Inferior parietal cortex (tissue), 1 donor: ENCODE measurements at regions not wholly inside any gene's neighbourhood (a gene's known extent, or its start where the extent isn't known, plus 50 kb on each side); places are given as distances from the start of the nearest gene placed in this dataset.

Experiments used
- DNase-seq: peaks from one replicate; pipeline ENCODE4 v3.0.0-alpha.2; 2016; ENCODE audit errors: extremely low spot score

- no peak for DNase-seq
Observed at GRCh38 chr17:72409405-72410002, 288.7 kb downstream of the SOX9 start.

- no peak for DNase-seq
Observed at GRCh38 chr17:72411124-72411563, 290.3 kb downstream of the SOX9 start.

GRCh38 chr17:72412650-72413076, 291.8 kb downstream of the SOX9 start:
- no peak for DNase-seq

GRCh38 chr17:72413077-72414031, 292.5 kb downstream of the SOX9 start:
- DNase-seq = no peak

GRCh38 chr17:72414032-72414396, 293.2 kb downstream of the SOX9 start:
- no peak for DNase-seq

GRCh38 chr17:72414967-72415853, 294.4 kb downstream of the SOX9 start:
- no peak for DNase-seq

- DNase-seq = no peak
Observed at GRCh38 chr17:72416054-72416675, 295.3 kb downstream of the SOX9 start.

- DNase-seq = no peak
Observed at GRCh38 chr17:72416905-72417304, 296.1 kb downstream of the SOX9 start.

GRCh38 chr17:72417627-72418026, 296.8 kb downstream of the SOX9 start:
- no peak for DNase-seq

- DNase-seq = no peak
Observed at GRCh38 chr17:72419866-72420774, 299.3 kb downstream of the SOX9 start.

GRCh38 chr17:72420775-72421127, 299.9 kb downstream of the SOX9 start:
- DNase-seq = no peak

GRCh38 chr17:72421128-72422092, 300.6 kb downstream of the SOX9 start:
- no peak for DNase-seq

- DNase-seq = no peak
Observed at GRCh38 chr17:72422204-72422504, 301.3 kb downstream of the SOX9 start.

GRCh38 chr17:72422505-72423285, 301.9 kb downstream of the SOX9 start:
- no peak for DNase-seq

GRCh38 chr17:72423286-72423589, 302.4 kb downstream of the SOX9 start:
- no peak for DNase-seq

- no peak for DNase-seq
Observed at GRCh38 chr17:72423718-72424117, 302.9 kb downstream of the SOX9 start.

GRCh38 chr17:72424505-72425117, 303.8 kb downstream of the SOX9 start:
- no peak for DNase-seq

- no peak for DNase-seq
Observed at GRCh38 chr17:72425133-72425793, 304.4 kb downstream of the SOX9 start.
